Stomach smooth muscle (tissue), 2 donors: ENCODE measurements at regions not wholly inside any gene's neighbourhood (a gene's known extent, or its start where the extent isn't known, plus 50 kb on each side); places are given as distances from the start of the nearest gene placed in this dataset.
"Not testable (repeated sequence)": the region's sequence is repeated elsewhere in the genome, so short reads cannot be mapped to it uniquely, and the experiment has no call there.

Experiments used
- H3K27ac ChIP-seq: one replicate; pipeline ENCODE4 v1.7.0; 2013; ENCODE audit warnings: mild to moderate bottlenecking, low read length, inconsistent platforms
- H3K27me3 ChIP-seq, 2 donors: one replicate each; pipeline ENCODE4 v1.7.0; 2013; ENCODE audit warnings: low read length in 2 of 2; ENCODE audit not compliant: insufficient read depth in 2 of 2, control insufficient read depth in 1 of 2
- H3K36me3 ChIP-seq, 2 donors: one replicate each; pipeline ENCODE4 v1.7.0; 2013; ENCODE audit warnings: low read length in 2 of 2; ENCODE audit not compliant: control insufficient read depth in 2 of 2, insufficient read depth in 2 of 2
- H3K4me1 ChIP-seq: one replicate; pipeline ENCODE4 v1.7.0; 2013; ENCODE audit warnings: low read length; ENCODE audit not compliant: control insufficient read depth, insufficient read depth
- H3K4me3 ChIP-seq, 2 donors: one replicate each; pipeline ENCODE4 v1.7.0; 2013; ENCODE audit warnings: low read length in 2 of 2
- H3K9ac ChIP-seq, 2 donors: one replicate each; pipeline ENCODE4 v1.7.0; 2013; ENCODE audit warnings: low read length in 2 of 2, mild to moderate bottlenecking in 1 of 2
- H3K9me3 ChIP-seq, 2 donors: one replicate each; pipeline ENCODE4 v1.7.0; 2013; ENCODE audit warnings: low read length in 2 of 2; ENCODE audit not compliant: control insufficient read depth in 2 of 2
- donor health status: healthy.
- donor health status: Pancreatic carcinoma.

DNA sequence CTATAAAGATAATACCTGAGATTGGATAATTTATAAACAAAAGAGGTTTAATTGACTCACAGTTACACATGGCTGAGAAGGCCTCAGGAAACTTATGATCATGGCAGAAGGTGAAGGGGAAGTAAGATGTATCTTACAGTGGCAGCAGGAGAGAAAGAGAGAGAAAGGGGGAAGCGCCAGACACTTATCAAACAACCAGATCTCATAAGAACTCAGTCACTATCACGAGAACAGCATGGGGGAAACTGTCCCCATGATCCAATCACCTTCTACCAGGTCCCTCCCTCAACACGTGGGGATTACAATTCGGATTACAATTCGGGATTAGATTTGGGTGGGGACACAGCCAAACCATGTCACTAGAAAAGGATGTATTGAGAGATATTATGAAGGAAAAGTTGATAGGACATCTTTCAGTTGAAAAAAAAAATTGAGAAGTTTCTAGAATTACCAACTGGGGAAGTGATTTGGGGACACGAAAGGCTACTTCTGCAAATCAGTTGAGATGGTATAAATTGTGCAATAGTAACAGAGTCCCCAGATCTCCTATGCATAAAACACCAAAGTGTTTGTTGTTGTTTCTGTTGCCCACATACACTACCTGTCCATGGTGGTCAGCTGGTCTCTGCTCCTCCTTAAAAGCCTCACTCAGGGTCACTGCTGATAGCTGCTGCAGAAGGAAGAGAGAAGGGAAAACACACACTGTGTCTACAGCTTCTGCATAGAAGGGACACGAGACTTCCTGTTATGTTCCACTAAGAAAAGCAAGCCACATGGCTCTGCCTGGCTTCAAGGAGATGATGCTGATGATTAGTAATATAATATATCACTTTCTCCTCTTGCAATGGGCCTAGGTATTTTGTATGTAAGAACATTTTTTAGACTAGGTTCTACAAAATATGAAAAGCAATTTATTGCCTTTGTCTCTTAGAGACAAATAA lies 465.5 kb downstream of the PDZRN4 start:
- H3K4me1 ChIP-seq = no peaks in the 10 kb centered on the region
- no peaks in the 10 kb centered on the region for H3K9me3 ChIP-seq
- no peaks in the 10 kb centered on the region for H3K36me3 ChIP-seq
- no peaks in the 10 kb centered on the region for H3K27me3 ChIP-seq
- no peak overlapping the region for H3K27ac ChIP-seq
- no peak overlapping the region for H3K9ac ChIP-seq
- H3K4me3 ChIP-seq = no peak overlapping the region

DNA sequence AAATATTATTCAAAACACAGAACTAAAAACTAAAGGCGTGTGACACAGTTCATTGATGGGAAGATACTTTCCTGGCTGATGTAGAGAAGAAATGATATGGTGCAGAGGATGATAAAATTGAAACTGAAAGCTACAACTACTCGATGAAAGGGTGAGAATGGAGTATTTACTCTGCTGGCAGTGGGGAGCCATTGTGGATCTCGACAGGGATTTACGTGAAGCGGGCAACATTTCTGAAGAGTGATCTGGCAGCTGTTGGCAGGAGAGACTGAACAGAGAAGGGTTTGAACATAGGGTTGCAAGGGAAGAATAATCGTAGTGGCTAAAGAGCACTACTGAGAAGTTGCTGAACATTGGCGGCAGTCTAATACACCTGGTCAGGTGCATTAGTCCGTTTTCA lies 464.9 kb downstream of the PDZRN4 start:
- H3K4me3 ChIP-seq = no peak overlapping the region
- no peak overlapping the region for H3K27ac ChIP-seq
- no peak overlapping the region for H3K9ac ChIP-seq
- no peaks in the 10 kb centered on the region for H3K27me3 ChIP-seq
- H3K9me3 ChIP-seq = no peaks in the 10 kb centered on the region
- H3K36me3 ChIP-seq = no peaks in the 10 kb centered on the region
- no peaks in the 10 kb centered on the region for H3K4me1 ChIP-seq

DNA sequence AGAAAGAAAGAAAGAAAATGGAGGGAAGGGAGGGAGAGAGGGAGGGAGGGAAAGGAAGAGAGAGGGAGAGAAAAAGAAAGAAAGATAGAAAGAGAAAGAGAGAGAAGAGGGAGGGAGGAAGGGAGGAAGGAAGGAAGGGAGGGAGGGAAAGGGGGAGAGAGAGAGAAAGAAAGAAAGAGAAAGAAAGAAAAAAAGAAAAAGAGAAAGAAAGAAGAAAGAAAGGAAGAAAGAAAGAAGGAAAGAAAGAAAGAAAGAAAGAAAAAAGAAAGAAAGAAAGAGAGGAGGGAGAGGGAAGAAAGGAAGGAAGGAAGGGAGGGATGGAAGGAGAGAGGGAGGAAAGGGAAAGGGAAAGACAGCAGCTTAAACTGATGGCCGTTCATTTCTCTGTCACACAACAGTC lies 457.5 kb downstream of the PDZRN4 start:
- no peak overlapping the region for H3K9ac ChIP-seq
- H3K4me1 ChIP-seq = no peaks in the 10 kb centered on the region
- H3K9me3 ChIP-seq = no peaks in the 10 kb centered on the region
- no peaks in the 10 kb centered on the region for H3K36me3 ChIP-seq
- no peak overlapping the region for H3K27ac ChIP-seq
- H3K4me3 ChIP-seq = no peak overlapping the region
- H3K27me3 ChIP-seq = no peaks in the 10 kb centered on the region

DNA sequence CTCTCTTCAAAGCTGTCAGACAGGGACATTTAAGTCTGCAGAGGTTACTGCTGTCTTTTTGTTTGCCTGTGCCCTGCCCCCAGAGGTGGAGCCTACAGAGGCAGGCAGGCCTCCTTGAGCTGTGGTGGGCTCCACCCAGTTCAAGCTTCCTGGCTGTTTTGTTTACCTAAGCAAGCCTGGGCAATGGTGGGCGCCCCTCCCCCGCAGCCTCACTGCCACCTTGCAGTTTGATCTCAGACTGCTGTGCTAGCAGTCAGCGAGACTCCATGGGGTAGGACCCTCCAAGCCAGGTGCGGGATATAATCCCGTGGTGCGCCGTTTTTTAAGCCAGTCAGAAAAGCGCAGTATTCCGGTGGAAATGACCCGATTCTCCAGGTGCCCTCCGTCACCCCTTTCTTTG lies 454.7 kb downstream of the PDZRN4 start:
- H3K9me3 ChIP-seq, H3K9ac ChIP-seq, H3K4me3 ChIP-seq, H3K27ac ChIP-seq, H3K36me3 ChIP-seq, H3K4me1 ChIP-seq, H3K27me3 ChIP-seq: not testable (repeated sequence)

DNA sequence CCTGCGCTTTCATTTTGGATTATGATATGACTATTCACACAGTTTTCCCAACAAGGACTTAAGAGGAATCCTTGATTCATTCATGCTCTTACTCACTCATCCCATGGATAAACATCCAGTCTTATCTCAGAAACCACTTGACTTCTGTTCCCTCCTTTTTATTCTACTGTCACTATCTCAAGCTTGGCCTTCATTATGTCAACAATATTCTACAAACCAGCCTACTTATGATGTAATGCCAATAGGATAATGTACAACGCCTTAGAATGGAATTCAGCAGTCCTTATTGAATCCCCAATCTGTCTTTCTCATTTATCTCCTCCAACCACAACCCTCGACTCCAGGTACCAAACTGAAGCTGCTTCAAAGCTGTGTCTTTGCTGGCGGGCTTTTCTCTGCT lies 448.5 kb downstream of the PDZRN4 start:
- Histone ChIP-seq H3K36me3 (no peaks in the 10 kb centered on the region), H3K27ac (no peak overlapping the region), H3K9me3 (no peaks in the 10 kb centered on the region), H3K4me1 (no peaks in the 10 kb centered on the region), H3K27me3 (no peaks in the 10 kb centered on the region), H3K9ac (no peak overlapping the region), H3K4me3 (no peak overlapping the region)

DNA sequence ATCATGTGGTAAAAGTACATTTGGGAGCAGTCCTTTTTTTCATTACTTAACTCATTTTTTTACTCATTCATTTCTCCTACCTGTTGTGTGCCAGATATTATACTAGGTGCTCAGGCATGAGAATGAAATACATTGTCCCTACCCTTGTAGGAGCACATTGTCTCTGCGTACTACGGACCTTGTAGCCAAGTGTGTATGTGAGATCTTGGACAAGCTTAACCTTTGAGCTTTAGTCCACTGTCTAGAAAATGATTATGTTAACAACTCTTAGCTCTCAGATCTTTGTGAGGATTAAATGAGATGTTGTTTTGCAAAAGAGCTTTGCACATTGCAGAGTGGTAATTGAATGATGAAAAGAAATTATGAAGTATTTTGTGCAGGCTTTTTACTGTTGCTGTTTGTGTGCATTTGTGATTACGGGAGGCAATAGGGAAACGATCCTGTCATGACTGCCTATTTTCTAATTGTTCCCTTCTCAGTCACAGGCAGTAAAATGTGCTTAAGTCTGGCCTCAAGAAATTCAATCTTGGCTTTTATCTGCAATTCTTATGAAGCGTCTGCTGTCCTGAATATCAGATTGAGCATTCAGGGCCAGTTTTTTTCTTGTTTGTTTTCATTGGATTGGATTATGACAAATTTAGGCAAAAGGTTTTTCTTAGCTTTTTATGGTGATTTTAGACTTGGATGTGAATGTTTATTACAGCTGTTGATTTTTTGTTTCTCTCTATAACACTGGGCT lies 447.7 kb downstream of the PDZRN4 start:
- Histone ChIP-seq H3K4me1 (no peaks in the 10 kb centered on the region), H3K36me3 (no peaks in the 10 kb centered on the region), H3K4me3 (no peak overlapping the region), H3K27me3 (no peaks in the 10 kb centered on the region), H3K27ac (no peak overlapping the region), H3K9ac (no peak overlapping the region), H3K9me3 (no peaks in the 10 kb centered on the region)

DNA sequence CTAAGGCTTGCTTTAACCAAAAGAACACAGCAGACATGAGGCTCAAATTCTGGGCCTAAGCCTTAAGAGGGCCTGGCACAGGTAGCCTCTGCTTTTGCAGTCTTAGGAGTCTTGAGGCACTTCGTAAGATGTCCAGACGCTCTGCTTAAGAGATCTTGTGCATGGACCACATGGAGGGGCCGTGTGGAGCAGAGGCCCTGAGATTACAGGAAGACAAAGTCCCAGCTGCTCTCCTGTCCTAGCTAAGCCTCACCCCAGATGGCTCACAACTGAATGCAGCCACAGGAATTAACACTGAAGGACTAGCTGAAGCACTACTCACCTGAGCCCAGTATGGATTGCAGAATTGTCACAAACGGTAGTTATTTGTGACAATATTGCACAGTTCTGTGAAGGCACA lies 446.0 kb downstream of the PDZRN4 start:
- Histone ChIP-seq H3K9ac (no peak overlapping the region), H3K9me3 (no peaks in the 10 kb centered on the region), H3K4me3 (no peak overlapping the region), H3K27ac (no peak overlapping the region), H3K36me3 (no peaks in the 10 kb centered on the region), H3K27me3 (no peaks in the 10 kb centered on the region), H3K4me1 (no peaks in the 10 kb centered on the region)

DNA sequence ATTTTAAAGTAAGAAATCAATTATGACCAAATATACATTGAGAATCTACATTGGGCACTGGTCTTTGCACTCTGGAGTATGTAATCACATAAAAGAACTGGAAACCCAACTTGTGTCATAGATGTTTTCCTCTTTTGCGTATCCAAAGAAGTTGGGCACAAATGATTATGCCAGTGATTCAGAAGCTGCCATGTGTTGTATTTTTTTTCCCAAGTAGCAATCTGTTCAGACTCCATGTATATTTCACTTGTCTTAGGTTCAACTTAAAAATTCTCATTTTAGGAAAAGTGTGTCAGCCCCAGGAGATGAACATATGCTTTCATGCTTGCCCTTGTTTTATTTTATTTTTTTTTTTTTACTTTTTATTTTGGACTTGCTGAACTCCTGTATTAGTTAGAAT lies 441.5 kb downstream of the PDZRN4 start:
- Histone ChIP-seq H3K27me3 (no peaks in the 10 kb centered on the region), H3K4me1 (no peaks in the 10 kb centered on the region), H3K9ac (no peak overlapping the region), H3K4me3 (no peak overlapping the region), H3K9me3 (peaks cover 6 to 11% of the 10 kb centered on the region in 2 donors), H3K36me3 (no peaks in the 10 kb centered on the region), H3K27ac (no peak overlapping the region)

DNA sequence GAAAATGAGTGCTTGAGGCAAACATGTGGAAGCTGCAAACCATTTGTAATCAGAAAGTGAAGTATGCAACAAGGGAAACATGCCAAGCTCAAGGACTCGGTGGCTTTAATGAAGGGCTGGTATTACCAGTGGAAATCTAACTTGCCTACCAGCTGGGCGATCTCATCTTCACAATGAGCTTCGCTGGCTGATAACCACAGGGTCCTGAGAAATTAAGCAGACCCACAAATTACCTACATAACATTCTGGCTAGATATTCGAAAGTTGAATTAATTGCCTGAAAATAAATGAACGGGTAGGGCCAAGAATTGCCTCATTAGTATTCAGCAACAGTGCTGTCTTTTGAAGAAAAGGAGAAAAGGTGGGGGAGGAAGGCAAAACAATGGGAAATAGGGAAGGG lies 439.4 kb downstream of the PDZRN4 start:
- H3K4me3 ChIP-seq = no peak overlapping the region
- no peak overlapping the region for H3K9ac ChIP-seq
- peaks cover 6 to 11% of the 10 kb centered on the region in 2 donors for H3K9me3 ChIP-seq
- H3K4me1 ChIP-seq = no peaks in the 10 kb centered on the region
- H3K27ac ChIP-seq = no peak overlapping the region
- H3K27me3 ChIP-seq = no peaks in the 10 kb centered on the region
- H3K36me3 ChIP-seq = no peaks in the 10 kb centered on the region

DNA sequence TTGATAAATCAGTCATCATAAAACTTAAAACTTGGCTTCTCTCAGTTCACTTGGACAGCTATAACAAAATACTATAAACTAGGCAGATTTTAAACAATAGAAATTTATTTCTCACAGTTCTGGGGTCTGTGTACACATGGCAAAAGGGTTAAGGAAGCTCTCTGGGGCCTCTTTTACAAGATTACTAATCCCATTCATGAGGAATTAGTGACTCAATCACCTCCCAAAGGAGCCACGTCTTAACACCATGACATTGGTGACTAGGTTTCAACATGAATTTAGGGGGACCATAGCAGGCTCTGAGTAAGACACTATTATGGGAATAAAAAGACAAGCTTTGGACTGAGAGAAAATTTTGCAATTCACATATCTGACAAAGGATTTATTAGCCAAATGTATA lies 436.5 kb downstream of the PDZRN4 start:
- Histone ChIP-seq H3K4me1 (no peaks in the 10 kb centered on the region), H3K36me3 (no peaks in the 10 kb centered on the region), H3K27me3 (no peaks in the 10 kb centered on the region), H3K27ac (no peak overlapping the region), H3K9ac (no peak overlapping the region), H3K9me3 (peaks cover 6 to 11% of the 10 kb centered on the region in 2 donors), H3K4me3 (no peak overlapping the region)
